AG09319 (cell line): ENCODE measurements at regions not wholly inside any gene's neighbourhood (a gene's known extent, or its start where the extent isn't known, plus 50 kb on each side); places are given as distances from the start of the nearest gene placed in this dataset.

Source experiments
- DNase-seq: peaks from one replicate; pipeline ENCODE4 v3.0.0-alpha.2; 2010; ENCODE audit warnings: low read depth; ENCODE audit errors: extremely low read depth
- CTCF ChIP-seq: IDR thresholded peaks from 2 replicates; pipeline ENCODE4 v1.5.1; 2011; ENCODE audit warnings: low read depth, mild to moderate bottlenecking, inconsistent platforms, low read length, moderate library complexity

GRCh38 chr7:96526496-96526895 is 183.2 kb downstream of the SEM1 start:
- TF ChIP-seq CTCF: no peak
- DNase-seq: no peak

DNA sequence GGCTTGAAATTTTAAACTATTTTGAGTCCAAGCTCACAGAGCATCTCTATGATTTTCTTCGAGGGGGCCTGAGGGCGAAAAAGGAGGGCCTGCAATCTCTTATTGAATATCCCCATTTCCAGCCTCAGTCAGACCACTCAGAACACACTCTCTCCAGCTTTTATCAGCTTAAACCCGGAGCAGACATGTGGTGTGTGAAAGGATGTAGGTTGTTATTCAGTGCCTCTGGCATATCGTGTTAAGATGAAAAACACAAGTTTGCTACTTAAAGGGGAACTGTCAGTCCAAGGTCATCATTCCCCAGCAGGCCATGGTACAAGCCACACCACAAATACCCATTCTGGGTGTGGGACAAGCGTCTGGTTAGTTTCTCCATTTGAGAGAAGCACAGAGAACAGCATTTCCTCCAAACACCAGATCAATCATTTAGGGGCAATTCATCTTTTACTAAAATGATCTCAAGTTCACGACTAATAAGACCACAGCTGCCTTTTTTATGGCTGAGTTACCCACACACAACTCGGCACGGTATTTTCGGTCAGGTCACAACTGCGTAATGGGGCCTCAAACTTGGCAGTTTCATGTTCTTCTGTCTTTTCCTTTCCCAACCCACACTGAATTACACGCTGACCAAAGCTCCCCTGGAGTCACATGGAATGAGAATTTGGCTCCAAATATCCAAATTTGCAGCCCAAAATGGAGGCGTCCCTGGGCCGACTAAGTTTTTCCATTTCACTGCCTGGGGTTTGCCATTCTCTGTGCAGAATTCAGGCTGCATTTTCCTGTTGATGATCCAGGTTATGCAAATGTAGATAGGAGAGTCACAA is 188.4 kb downstream of the SEM1 start:
- DNase-seq: no peak
- TF ChIP-seq CTCF: no peak

DNA sequence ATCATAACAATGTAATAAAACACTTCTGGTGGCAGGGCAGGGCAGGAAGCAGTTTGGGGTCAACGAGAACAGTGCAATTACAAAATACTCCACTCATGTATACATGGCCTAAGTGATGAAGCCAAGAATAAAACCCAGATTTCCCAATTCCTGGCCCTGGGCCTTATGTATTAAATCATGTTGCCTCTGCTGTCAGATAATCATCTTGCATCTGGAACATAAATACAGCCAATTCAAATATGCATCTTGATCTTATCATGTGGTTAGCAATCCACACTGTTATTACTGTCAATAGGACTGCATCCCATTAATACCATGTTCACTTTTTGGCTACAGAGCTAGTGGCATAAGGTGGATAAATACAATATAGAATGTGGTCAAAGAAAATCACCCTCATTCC is 186.5 kb upstream of the SLC25A13 start:
- peak; percentile 28 for DNase-seq
- no peak for TF ChIP-seq CTCF

DNA sequence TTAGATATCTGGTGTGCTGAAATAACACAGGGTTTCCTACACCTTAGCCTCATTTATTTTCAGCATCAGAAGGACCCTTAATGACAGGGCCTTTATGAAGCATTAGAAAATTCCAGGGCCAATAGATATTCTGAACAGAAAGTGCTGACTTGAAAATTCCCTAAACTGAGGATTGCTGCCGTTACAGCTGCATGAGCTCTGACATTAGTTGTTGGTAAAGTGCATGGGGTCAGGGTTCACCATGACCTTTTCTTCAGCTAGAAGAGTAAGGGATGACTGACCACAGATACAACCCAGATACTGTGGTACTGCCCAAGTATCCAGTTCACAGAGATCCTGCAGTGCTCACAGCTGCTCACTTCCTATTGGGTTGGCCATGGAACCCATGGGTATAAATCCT is 181.7 kb upstream of the SLC25A13 start:
- no peak for TF ChIP-seq CTCF
- DNase-seq: no peak

DNA sequence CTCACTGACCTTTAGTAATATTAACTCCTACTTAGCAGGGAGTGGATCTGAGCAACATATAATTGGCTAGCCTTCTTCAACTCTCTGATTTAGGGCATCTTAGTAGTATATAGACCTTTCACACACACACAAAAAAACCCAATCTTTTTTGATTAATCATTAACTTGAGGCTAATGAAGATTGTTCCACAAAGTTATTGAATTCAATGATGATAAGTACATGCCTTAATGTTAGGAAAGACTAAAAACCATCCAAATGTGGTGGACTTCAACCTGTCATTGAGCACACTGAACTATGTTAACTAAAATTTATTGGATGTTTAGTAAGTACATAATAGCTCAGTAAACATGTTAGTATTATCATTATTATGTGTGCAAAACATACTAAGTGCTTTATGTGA is 179.4 kb upstream of the SLC25A13 start:
- no peak for TF ChIP-seq CTCF
- DNase-seq: no peak

GRCh38 chr7:96499532-96499931 is 177.6 kb upstream of the SLC25A13 start:
- no peak for DNase-seq
- no peak for TF ChIP-seq CTCF

GRCh38 chr7:96497567-96497966 is 175.7 kb upstream of the SLC25A13 start:
- no peak for TF ChIP-seq CTCF

More at GRCh38 chr7:96497567-96497966, 175.7 kb upstream of the SLC25A13 start:
- no peak for DNase-seq
